GM18508 (cell line): ENCODE measurements at regions not wholly inside any gene's neighbourhood (a gene's known extent, or its start where the extent isn't known, plus 50 kb on each side); places are given as distances from the start of the nearest gene placed in this dataset.

Experiments used
- ATAC-seq: cut with Tn5 transposase; IDR thresholded peaks from one replicate; pipeline ENCODE4 v1.9.1; 2021; ENCODE audit warnings: moderate number of reproducible peaks; ENCODE audit not compliant: insufficient read depth, unreplicated experiment

- ATAC-seq, result no peak
Measured at GRCh38 chr11:28606930-28607329, 498.7 kb downstream of the METTL15 start.

GRCh38 chr11:28599656-28600055 lies 491.5 kb downstream of the METTL15 start:
- ATAC-seq, result no peak

DNA sequence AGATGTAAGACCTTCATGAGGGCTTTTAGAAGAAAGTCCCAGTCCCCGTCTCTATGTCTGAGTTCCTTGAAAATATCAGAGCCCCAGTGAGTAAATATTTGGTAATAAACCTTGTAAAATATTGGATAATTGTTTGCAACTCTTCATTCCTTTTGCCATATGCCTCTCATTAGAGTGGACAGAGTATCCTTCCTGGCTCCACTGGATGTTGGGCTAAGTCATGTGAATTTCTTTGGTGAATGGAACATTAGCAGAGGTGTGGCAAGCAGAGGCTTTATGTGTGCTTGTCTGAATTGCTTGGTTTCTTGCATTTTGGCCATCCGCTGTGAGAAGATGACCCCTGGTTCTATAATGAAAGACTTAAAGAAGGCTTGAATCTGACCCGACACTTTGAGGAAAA lies 490.3 kb downstream of the METTL15 start:
- no peak for ATAC-seq

- ATAC-seq, result no peak
Measured at GRCh38 chr11:28596816-28597215, 488.6 kb downstream of the METTL15 start.

- ATAC-seq, result no peak
Measured at GRCh38 chr11:28592141-28592540, 484.0 kb downstream of the METTL15 start.

DNA sequence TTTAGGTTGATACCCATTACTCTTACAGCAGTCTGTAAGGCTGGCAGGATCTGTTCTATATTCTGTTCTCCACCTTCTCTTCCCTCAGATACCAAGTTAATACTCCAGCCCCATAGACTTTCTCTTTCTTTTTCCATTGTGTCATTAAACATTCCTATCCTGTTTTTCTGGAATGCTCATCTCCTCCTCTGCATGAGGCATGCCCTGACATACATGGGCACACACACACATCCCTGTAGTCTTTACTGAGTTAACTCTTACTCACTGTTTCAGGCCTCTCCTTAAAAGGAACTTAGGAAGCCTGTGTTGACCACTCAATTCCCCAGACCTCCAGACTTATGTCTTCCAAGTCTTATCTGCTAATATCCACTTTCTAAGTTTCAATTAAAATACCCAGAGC lies 476.8 kb downstream of the METTL15 start:
- ATAC-seq, result no peak

- no peak for ATAC-seq
Measured at GRCh38 chr11:28582506-28582905, 474.3 kb downstream of the METTL15 start.

DNA sequence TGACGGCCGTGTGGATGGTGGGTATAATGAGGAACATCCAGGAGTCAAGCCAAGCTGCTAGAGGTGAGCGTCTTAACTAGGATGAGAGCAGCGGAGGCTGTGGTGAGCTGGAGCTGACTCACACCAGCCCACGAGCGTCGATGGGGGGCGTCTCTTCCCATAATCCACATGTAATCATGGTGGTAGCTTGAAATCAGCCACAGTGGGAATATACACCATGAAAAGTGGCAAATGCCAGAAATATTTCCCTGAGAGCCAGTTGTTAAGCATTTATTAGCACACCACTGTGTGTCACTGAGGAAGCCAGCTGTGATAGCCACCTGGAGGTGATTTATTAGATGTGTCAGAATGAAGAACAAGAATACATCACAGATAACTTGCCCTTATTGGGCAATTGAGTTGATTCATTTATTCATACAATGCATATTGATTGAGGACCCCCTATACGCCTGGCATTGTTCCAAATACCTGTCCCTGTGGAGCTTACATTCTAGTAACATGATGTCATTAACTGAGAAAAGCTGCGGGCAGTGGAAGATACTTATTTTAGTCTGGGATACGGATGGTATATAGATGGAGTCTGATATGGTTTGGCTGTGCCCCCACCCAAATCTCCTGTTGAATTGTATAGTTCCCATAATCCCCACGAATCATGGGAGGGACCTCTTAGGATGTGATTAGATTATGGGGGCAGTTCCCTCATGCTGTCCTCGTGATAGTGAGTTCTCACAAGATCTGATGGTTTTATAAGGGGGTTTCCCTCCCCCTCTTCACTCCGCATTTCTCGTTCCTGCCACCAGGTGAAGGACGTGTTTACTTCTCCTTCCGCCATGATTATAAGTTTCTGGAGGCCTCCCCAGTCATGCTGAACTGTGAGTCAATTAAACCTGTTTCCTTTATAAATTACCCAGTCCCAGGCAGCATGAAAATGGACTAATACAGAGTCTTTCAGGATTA lies 473.4 kb downstream of the METTL15 start:
- ATAC-seq, result no peak

- ATAC-seq, result no peak
Measured at GRCh38 chr11:28571371-28571770, 463.2 kb downstream of the METTL15 start.

DNA sequence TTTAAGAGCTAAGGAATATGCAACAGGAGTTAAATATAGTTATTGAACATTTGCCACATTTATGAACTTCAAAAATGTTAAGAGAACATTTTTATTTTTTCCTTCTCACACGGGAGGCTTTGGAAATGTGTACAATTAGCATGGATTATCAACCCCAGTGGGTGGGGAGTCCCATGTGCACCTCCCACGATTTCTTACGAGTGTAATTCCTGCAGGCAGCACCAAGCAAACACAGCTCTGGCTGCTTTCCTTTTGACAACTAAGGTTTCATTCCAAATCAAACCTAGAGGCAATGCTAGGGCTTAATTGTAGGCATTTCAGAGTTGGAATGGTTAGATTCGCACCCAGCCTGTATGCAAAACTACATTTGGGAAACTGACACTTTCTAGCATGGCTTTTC lies 460.9 kb downstream of the METTL15 start:
- no peak for ATAC-seq

DNA sequence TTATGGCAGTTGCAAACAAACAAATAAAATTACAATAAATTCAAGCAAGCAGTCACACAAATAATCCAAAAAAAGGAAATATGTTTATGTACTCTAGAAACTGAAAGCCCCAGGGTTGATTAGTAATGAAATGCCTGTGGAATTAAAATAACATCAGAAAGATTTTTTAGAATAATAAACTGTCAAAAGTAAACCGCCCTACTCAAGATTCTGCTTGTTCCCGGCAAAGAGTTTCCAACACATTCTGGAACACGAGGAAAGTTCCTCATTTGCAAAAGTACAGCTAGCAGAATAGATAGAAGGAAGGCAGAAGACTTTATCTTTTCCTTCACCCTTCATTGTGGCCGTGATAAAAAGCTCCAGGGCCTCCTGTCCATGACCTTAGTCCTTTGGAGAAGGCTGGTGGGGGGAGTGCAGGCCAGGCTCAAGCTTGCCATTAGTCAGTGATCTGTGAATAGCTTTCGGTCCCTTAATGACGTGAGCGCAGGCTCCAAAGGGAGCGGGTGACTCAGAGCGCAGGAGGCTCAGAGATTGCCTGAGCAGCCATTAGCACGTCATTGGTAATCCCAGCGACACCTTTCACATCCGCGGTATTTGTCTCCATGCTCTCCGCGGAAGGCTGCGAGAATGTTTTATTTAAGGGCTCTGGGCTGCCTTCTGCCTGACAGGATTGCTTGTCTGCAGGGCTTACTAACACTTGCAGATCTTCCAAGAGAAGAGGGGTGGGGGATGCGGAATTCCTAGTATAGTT lies 458.3 kb downstream of the METTL15 start:
- no peak for ATAC-seq

DNA sequence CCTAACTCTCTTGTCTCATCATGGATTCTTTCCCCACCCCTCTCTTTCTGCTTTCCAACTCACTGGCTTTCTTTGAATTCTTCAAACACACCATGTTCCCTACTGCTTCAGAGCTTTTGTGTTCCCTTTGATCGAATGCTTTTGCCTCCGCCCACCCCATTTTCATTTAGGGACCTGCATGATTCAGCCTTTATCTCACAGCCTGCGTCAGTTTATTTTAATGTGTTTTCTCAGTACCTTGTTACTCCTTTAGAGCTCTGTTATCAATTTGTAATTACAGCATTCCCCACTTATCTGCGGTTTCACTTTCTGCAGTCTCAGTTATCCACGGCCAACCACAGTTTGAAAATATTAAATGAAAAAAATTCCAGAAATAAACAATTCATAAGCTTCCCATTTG lies 451.3 kb downstream of the METTL15 start:
- no peak for ATAC-seq

DNA sequence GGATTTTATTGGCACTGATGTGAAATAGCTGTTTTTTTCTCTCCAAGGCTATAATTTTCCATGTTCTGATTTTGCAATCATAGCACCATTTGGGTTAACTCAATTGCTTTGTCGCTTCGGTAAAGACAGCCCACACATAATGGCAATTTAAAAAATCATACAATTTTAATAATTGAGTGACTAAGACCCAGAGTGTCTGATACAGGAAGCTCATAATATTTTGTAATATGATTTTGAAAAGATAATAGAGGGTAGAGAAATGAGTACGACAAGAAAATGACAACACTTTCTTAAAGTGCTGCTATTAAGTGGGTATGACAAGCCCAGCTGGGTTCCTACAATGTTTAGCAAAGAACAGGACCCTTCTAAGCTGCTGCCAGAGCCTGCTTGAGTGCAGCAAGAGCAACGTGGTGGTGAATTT lies 439.1 kb downstream of the METTL15 start:
- ATAC-seq, result no peak

GRCh38 chr11:28545536-28545935 lies 437.3 kb downstream of the METTL15 start:
- no peak for ATAC-seq

GRCh38 chr11:28542561-28542960 lies 434.4 kb downstream of the METTL15 start:
- ATAC-seq, result no peak

- ATAC-seq, result no peak
Measured at GRCh38 chr11:28539239-28540030, 431.2 kb downstream of the METTL15 start.

GRCh38 chr11:28537822-28538221 lies 429.6 kb downstream of the METTL15 start:
- no peak for ATAC-seq

DNA sequence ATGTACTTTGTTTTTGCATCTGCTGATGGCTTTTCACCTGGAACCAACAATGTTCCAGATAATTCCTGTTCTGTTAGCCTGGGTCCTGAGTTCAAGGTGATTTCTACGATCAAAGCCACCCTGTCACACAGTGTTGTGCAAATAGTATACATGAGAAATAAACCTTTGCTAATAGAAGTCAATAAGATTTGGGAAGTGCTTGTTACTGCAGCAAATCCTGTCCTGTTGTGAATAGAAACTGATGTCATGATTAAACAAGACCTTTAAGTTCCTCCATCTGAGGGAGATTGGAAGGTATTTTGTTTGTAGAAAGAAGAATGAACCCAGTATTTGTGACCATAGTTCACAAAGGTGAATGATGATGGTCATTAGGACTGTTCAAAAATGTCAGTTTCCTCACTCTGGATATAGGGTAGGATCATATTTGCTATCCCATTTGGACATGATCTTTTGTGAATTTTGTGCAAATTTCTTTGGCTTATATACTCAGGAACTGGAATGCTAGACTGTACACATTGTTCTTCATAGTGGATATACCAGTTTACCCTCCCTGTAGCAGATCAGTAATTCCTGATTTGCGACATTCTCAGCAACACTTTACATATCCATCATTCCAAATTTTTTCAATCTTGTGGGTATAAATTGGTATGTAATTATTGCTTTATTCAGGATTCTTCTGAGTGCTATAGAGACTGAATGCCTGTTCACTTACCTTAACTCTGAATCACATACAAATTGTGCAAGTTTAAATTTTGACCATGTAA lies 428.5 kb downstream of the METTL15 start:
- ATAC-seq, result no peak

DNA sequence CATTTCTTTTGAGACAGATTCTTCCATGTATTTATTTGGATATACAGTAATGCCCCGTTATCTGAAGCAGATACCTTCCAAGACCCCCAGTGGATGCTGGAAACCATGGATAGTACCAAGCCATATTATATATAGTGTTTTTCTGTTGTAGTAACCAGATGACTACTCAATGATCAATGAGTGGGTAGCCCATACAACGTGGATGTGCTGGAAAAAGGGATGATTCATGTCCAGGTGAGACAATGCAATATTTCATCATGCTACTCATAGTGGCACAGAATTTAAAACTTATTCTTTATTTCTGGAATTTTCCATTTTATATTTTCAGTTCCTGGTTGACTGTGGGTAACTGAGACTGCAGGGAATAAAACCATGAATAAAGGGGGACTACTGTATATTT lies 427.5 kb downstream of the METTL15 start:
- no peak for ATAC-seq
